Testis (tissue), 2 donors: ENCODE measurements at regions not wholly inside any gene's neighbourhood (a gene's known extent, or its start where the extent isn't known, plus 50 kb on each side); places are given as distances from the start of the nearest gene placed in this dataset.

Source experiments
- DNase-seq: peaks from one replicate; pipeline ENCODE4 v3.0.0-alpha.2; 2019
- H3K27ac ChIP-seq, 2 donors: fragments of 200-600 bp; sonication (generic); one replicate each; pipeline ENCODE4 v1.5.1; 2019
- H3K27me3 ChIP-seq: fragments of 200-600 bp; sonication (generic); one replicate; pipeline ENCODE4 v1.5.1; 2019
- H3K36me3 ChIP-seq: fragments of 200-600 bp; sonication (generic); one replicate; pipeline ENCODE4 v1.5.1; 2017; ENCODE audit warnings: low read depth; ENCODE audit errors: missing control alignments
- H3K4me1 ChIP-seq: fragments of 200-600 bp; sonication (generic); one replicate; pipeline ENCODE4 v1.5.1; 2019
- H3K4me3 ChIP-seq, 2 donors: fragments of 200-600 bp; sonication (generic); one replicate each; pipeline ENCODE4 v1.5.1; 2017 to 2019
- H3K9me3 ChIP-seq: fragments of 200-600 bp; sonication (generic); one replicate; pipeline ENCODE4 v1.5.1; 2017
- POLR2A ChIP-seq: fragments of 450-650 bp; IDR thresholded peaks from one replicate; pipeline ENCODE4 v1.6.1; 2017; ENCODE audit warnings: antibody characterized with exemption, mild to moderate bottlenecking, moderate library complexity
- WGBS, 2 donors: methylation state at CpG; one replicate each; pipeline ENCODE4 v1.1.5; 2018; 5-methylcytosine and 5-hydroxymethylcytosine counted together
- intact Hi-C: fragments of 100-400 bp; cut with DNase I; formaldehyde crosslinking; loops from one replicate; pipeline ENCODE4 v1.15.1; 2023; ENCODE audit warnings: low total_unique reads
- TF ChIP-seq, protein P1 (sequence below), 3 experiments: fragments of 450-650 bp in 2 of 3; fragments of 200-600 bp in 1 of 3; sonication (generic) in 1 of 3; IDR thresholded peaks; one replicate each; pipeline ENCODE4 v1.5.1; 2016 to 2019; ENCODE audit warnings: antibody characterized with exemption in 3 of 3, mild to moderate bottlenecking in 2 of 3, moderate library complexity in 1 of 3

DNA sequence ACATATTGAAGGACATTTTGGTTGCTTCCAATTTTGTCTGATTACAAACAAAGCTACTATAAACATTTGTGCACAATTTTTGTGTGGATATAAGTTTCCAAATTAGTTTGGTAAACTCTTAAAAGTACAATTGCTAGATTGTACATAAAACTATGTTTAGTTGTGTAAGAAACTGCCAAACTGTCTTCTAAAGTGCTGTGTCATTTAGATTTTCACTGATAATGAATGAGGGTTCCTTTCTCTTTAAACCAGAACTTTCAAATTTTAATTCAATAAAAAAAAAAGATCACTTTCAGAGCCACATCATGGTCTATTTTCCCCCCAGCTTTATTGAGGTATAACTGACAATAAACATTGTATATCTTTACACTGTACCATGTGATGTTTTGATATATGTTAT is 74.0 kb upstream of the TRPC7 start:
- intact Hi-C loops: no loop called here
- TF ChIP-seq, protein P1, sequence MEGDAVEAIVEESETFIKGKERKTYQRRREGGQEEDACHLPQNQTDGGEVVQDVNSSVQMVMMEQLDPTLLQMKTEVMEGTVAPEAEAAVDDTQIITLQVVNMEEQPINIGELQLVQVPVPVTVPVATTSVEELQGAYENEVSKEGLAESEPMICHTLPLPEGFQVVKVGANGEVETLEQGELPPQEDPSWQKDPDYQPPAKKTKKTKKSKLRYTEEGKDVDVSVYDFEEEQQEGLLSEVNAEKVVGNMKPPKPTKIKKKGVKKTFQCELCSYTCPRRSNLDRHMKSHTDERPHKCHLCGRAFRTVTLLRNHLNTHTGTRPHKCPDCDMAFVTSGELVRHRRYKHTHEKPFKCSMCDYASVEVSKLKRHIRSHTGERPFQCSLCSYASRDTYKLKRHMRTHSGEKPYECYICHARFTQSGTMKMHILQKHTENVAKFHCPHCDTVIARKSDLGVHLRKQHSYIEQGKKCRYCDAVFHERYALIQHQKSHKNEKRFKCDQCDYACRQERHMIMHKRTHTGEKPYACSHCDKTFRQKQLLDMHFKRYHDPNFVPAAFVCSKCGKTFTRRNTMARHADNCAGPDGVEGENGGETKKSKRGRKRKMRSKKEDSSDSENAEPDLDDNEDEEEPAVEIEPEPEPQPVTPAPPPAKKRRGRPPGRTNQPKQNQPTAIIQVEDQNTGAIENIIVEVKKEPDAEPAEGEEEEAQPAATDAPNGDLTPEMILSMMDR (IDR thresholded peaks at IDR 0.05): no peak
- no peak for TF ChIP-seq POLR2A

DNA sequence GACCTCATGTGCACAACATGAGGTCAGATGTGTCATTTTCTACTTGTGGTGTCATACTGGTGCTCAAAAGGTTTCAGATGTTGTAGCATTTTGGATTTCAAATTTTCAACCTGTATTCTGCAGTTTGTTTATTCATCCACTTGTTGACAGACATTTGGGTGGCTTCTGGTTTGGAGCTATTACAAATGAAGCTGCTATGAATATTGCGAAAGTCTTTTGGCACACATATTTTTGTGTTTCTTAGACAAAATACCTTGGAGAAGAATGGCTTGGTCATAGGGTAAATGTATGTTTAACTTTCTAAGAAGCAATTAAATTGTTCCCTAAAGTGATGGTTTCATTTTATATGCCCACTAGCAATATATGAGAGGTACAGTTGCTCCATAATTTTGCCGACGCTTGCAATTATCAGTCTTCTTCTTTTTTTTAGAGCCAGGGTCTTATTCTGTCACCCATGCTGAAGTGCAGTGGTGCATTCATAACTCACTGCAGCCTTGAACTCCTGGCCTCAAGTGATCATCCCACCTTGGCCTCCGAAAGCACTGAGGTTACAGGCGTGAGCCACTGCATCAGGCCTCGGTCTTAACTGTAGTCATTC is 70.7 kb upstream of the TRPC7 start:
- 89 to 91% methylated on average over 6 of the region's 6 CpGs for WGBS, 2 donors
- Histone ChIP-seq H3K27me3 (no peaks in the 10 kb centered on the region), H3K27ac (no peak overlapping the region), H3K4me1 (no peaks in the 10 kb centered on the region), H3K36me3 (no peaks in the 10 kb centered on the region), H3K4me3 (no peak overlapping the region), H3K9me3 (no peaks in the 10 kb centered on the region)
- no peak for DNase-seq
- TF ChIP-seq POLR2A: no peak
- TF ChIP-seq, protein P1 (IDR thresholded peaks at IDR 0.05): no peak
- intact Hi-C loops: no loop called here

More for the DNA sequence above, 74.0 kb upstream of the TRPC7 start:
- no peak overlapping the region for H3K27ac ChIP-seq
- no peaks in the 10 kb centered on the region for H3K36me3 ChIP-seq
- DNase-seq: no peak
- H3K4me3 ChIP-seq: no peak overlapping the region
- H3K27me3 ChIP-seq: no peaks in the 10 kb centered on the region
- no peaks in the 10 kb centered on the region for H3K4me1 ChIP-seq
- H3K9me3 ChIP-seq: no peaks in the 10 kb centered on the region

DNA sequence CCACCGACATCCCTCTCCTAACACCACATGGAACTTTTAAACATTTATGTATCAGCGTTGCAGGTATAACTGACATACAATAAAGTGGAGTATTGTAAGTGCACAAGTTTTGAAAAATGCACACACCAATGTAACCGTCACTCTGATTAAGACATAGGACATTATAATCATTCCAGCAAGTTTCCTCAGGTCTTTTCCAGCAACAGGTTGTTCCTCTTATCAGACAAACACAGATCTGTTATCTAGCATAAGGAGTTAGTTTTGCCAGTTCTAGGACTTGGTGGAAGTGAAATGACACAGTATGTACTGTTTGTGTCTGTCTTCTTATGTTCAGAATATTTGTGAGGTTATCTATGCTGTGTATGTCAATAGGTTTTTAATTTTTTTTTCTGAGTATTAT is 69.5 kb upstream of the TRPC7 start:
- no peak overlapping the region for H3K27ac ChIP-seq
- no peaks in the 10 kb centered on the region for H3K36me3 ChIP-seq
- intact Hi-C loops: no loop called here
- H3K27me3 ChIP-seq: no peaks in the 10 kb centered on the region
- H3K4me1 ChIP-seq: no peaks in the 10 kb centered on the region
- no peak overlapping the region for H3K4me3 ChIP-seq
- 66 to 87% methylated on average over 3 of the region's 3 CpGs for WGBS, 2 donors
- no peak for DNase-seq
- TF ChIP-seq, protein P1 (IDR thresholded peaks at IDR 0.05): no peak
- TF ChIP-seq POLR2A: no peak
- H3K9me3 ChIP-seq: no peaks in the 10 kb centered on the region

DNA sequence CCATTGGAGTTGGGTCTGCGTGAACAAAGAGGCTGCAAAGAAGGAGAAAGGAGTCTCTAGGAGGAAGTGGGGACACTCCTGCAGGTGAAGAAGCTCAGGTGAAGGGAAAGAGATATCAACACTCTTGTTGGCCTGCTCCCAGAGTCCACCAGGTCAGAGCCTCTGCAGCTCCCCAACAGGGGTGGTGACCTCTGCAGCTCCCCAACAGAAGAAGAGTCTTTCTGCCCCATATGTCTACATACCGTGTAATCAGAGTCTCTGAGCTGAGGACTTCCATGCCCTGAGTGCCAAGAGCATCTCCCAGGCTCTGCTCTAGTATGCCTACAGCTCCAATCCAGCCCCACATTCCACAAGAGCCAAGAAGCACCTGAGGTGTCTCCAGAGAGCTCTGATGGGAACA is 67.4 kb upstream of the TRPC7 start:
- Histone ChIP-seq H3K27ac (no peak overlapping the region), H3K4me1 (no peaks in the 10 kb centered on the region), H3K9me3 (no peaks in the 10 kb centered on the region), H3K36me3 (no peaks in the 10 kb centered on the region), H3K27me3 (no peaks in the 10 kb centered on the region), H3K4me3 (no peak overlapping the region)
- TF ChIP-seq, protein P1 (IDR thresholded peaks at IDR 0.05): no peak
- no peak for TF ChIP-seq POLR2A
- 86 to 87% methylated on average over 2 of the region's 2 CpGs for WGBS, 2 donors
- intact Hi-C loops: no loop called here
- DNase-seq: no peak

DNA sequence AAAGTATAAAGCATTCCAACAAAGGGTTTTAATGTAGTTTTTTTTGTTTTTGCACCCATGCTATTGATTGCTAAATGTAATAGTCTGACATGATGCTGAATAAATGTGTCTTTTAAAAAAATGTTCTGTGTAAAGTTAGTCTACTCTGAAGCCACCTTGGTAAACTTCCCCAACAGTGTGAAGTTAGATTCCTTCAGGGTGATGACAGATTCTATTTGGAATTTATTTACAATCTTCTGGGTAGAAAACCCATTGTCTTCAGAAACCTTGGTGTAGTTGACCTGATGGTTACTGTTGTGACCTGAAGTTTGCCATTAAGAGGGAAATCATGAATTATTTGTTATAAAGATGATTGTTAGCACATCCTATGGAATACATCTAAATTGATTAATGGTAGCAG is 64.7 kb upstream of the TRPC7 start:
- Histone ChIP-seq H3K27ac (no peak overlapping the region), H3K4me3 (no peak overlapping the region), H3K27me3 (no peaks in the 10 kb centered on the region), H3K4me1 (no peaks in the 10 kb centered on the region), H3K9me3 (no peaks in the 10 kb centered on the region), H3K36me3 (no peaks in the 10 kb centered on the region)
- intact Hi-C loops: no loop called here
- TF ChIP-seq, protein P1 (IDR thresholded peaks at IDR 0.05): no peak
- no peak for TF ChIP-seq POLR2A
- DNase-seq: no peak
